ENCODE measurements at regions not wholly inside any gene's neighbourhood (a gene's known extent, or its start where the extent isn't known, plus 50 kb on each side); places are given as distances from the start of the nearest gene placed in this dataset.

- DNase-seq: no peak
- no peak overlapping the region for H3K4me2 ChIP-seq (replicated peaks; ENCODE audit: low read depth, low read length, poor library complexity, severe bottlenecking)
- H3K79me2 ChIP-seq (ENCODE audit: control insufficient read depth, insufficient read depth, low read length): no peaks in the 10 kb centered on the region
- H3K4me3 Mint-ChIP-seq: no peak overlapping the region
- TF ChIP-seq EZH2 (IDR thresholded peaks at IDR 0.05; ENCODE audit: borderline replicate concordance, insufficient read depth, low read depth, low read length, poor library complexity, severe bottlenecking): no peak
- intact Hi-C loops (cut with micrococcal nuclease): no loop called here
- POLR2A ChIA-PET: no interaction called here
- H3K4me3 ChIP-seq (ENCODE audit: control extremely low read depth in 1 of 5, extremely low read depth in 1 of 5, insufficient read depth in 1 of 5, low read depth in 2 of 5, low read length in 4 of 5): no peak overlapping the region
- peaks cover 2% of the 10 kb centered on the region for H3K9me3 Mint-ChIP-seq (ENCODE audit: insufficient read depth)
- H2AFZ ChIP-seq (ENCODE audit: insufficient read depth, low read depth, low read length, poor library complexity, severe bottlenecking): no peak overlapping the region
- H4K20me1 ChIP-seq (ENCODE audit: control insufficient read depth, insufficient read depth, low read length, poor library complexity, severe bottlenecking): no peaks in the 10 kb centered on the region
- H3K27ac ChIP-seq (ENCODE audit: low read length in 2 of 2): no peak overlapping the region
- peaks cover 0 to 11% (median 0%) of the 10 kb centered on the region in 3 donors for H3K9me3 ChIP-seq (ENCODE audit: control extremely low read depth in 1 of 3, control insufficient read depth in 2 of 3, insufficient read depth in 1 of 3, low read length in 2 of 3)
- ATAC-seq (ENCODE audit: low read depth): no peak
- H3K4me1 ChIP-seq (ENCODE audit: control insufficient read depth in 2 of 2, insufficient read depth in 2 of 2, low read length in 2 of 2): no peaks in the 10 kb centered on the region
- CTCF ChIA-PET: no interaction called here
- H3K36me3 ChIP-seq (replicated peaks in 1 of 2; ENCODE audit: control extremely low read depth in 1 of 2, control insufficient read depth in 1 of 2, extremely low read depth in 1 of 2, insufficient read depth in 2 of 2, low read length in 1 of 2): no peaks in the 10 kb centered on the region
- no peak overlapping the region for H3K9ac ChIP-seq (ENCODE audit: low read length)
- H3K27me3 ChIP-seq (replicated peaks in 1 of 4; ENCODE audit: control extremely low read depth in 1 of 4, control insufficient read depth in 3 of 4, insufficient read depth in 4 of 4, low read length in 3 of 4): no peaks in the 10 kb centered on the region
- WGBS (ENCODE audit: insufficient coverage): no CpG with 5 or more reads among the region's 2 CpGs
- H3K4me1 Mint-ChIP-seq: no peaks in the 10 kb centered on the region
- H3K27me3 Mint-ChIP-seq: peaks cover 4% of the 10 kb centered on the region
- H3K27ac Mint-ChIP-seq: no peak overlapping the region
Measured at GRCh38 chr17:13418891-13419290, 182.8 kb downstream of the HS3ST3A1 start.

GRCh38 chr17:13417381-13417950, 184.3 kb downstream of the HS3ST3A1 start:
- peaks cover 2% of the 10 kb centered on the region for H3K9me3 Mint-ChIP-seq (ENCODE audit: insufficient read depth)
- peaks cover 8% of the 10 kb centered on the region for H3K27me3 Mint-ChIP-seq
- no peaks in the 10 kb centered on the region for H3K79me2 ChIP-seq (ENCODE audit: control insufficient read depth, insufficient read depth, low read length)
- intact Hi-C loops (cut with micrococcal nuclease): no loop called here
- H3K4me1 ChIP-seq (ENCODE audit: control insufficient read depth in 2 of 2, insufficient read depth in 2 of 2, low read length in 2 of 2): no peaks in the 10 kb centered on the region
- H3K27me3 ChIP-seq (replicated peaks in 1 of 4; ENCODE audit: control extremely low read depth in 1 of 4, control insufficient read depth in 3 of 4, insufficient read depth in 4 of 4, low read length in 3 of 4): no peaks in the 10 kb centered on the region
- no peak overlapping the region for H3K9ac ChIP-seq (ENCODE audit: low read length)
- no peaks in the 10 kb centered on the region for H3K36me3 ChIP-seq (replicated peaks in 1 of 2; ENCODE audit: control extremely low read depth in 1 of 2, control insufficient read depth in 1 of 2, extremely low read depth in 1 of 2, insufficient read depth in 2 of 2, low read length in 1 of 2)
- DNase-seq (no peak), ATAC-seq (ENCODE audit: low read depth) (no peak)
- H3K4me2 ChIP-seq (replicated peaks; ENCODE audit: low read depth, low read length, poor library complexity, severe bottlenecking): no peak overlapping the region
- H3K4me3 ChIP-seq (ENCODE audit: control extremely low read depth in 1 of 5, extremely low read depth in 1 of 5, insufficient read depth in 1 of 5, low read depth in 2 of 5, low read length in 4 of 5): no peak overlapping the region
- 43% methylated on average over 1 of the region's 2 CpGs for WGBS (ENCODE audit: insufficient coverage)
- no peaks in the 10 kb centered on the region for H4K20me1 ChIP-seq (ENCODE audit: control insufficient read depth, insufficient read depth, low read length, poor library complexity, severe bottlenecking)
- H3K27ac ChIP-seq (ENCODE audit: low read length in 2 of 2): no peak overlapping the region
- H2AFZ ChIP-seq (ENCODE audit: insufficient read depth, low read depth, low read length, poor library complexity, severe bottlenecking): no peak overlapping the region
- H3K9me3 ChIP-seq (ENCODE audit: control extremely low read depth in 1 of 3, control insufficient read depth in 2 of 3, insufficient read depth in 1 of 3, low read length in 2 of 3): peaks cover 0 to 11% (median 0%) of the 10 kb centered on the region in 3 donors
- H3K27ac Mint-ChIP-seq: no peak overlapping the region
- no peak overlapping the region for H3K4me3 Mint-ChIP-seq
- no peak for TF ChIP-seq CTCF (IDR thresholded peaks at IDR 0.05)
- TF ChIP-seq EZH2 (IDR thresholded peaks at IDR 0.05; ENCODE audit: borderline replicate concordance, insufficient read depth, low read depth, low read length, poor library complexity, severe bottlenecking): no peak
- ChIA-PET POLR2A (no interaction called here), CTCF (no interaction called here)
- H3K4me1 Mint-ChIP-seq: no peaks in the 10 kb centered on the region
